ENCODE measurements at regions not wholly inside any gene's neighbourhood (a gene's known extent, or its start where the extent isn't known, plus 50 kb on each side); places are given as distances from the start of the nearest gene placed in this dataset.

DNA sequence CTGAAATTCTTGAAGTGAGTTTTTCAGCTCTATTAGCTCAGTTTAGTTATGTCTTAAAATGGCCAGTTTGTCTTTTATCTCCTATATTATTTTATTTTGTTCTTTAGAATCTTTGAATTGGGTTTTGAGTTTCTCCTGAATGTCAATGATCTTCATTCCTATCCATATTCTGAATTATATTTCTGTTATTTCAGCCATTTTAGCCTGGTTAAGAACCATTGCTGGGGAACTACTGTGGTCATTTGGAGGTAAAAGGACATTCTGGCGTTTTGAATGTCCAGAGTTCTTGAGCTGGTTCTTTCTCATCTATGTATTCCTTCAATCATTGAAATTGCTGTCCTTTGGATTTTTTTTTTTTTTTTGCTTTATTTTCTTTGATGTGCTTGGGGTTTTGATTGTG is 203.9 kb upstream of the HS3ST4 start:
- in situ Hi-C loops (cut with MboI; ENCODE audit: low sequenced_read_pairs) = no loop called here

More for the DNA sequence above, 203.9 kb upstream of the HS3ST4 start:
- H3K9me3 ChIP-seq (ENCODE audit: control insufficient read depth, insufficient read depth, low read length) = peaks cover 7% of the 10 kb centered on the region; the same call in 1 of the 2 replicates
- H3K4me1 ChIP-seq (ENCODE audit: control insufficient read depth, insufficient read depth, low read length) = no peaks in the 10 kb centered on the region
- H3K79me1 ChIP-seq (ENCODE audit: low read depth in 1 of 2, low read length in 2 of 2) = no peaks in the 10 kb centered on the region
- no peak overlapping the region for H3K14ac ChIP-seq (replicated peaks; ENCODE audit: low read depth, low read length)
- ChIA-PET CTCF (interaction anchor here (0.6 kb wide), 1 partner anchor 46 kb away, joined by 6 read pairs; no protein-coding TSS in a partner anchor), POLR2A (ENCODE audit: unreplicated experiment) (no interaction called here)
- no peaks in the 10 kb centered on the region for H3K36me3 ChIP-seq (ENCODE audit: control insufficient read depth, insufficient read depth, low read length)
- no peak overlapping the region for H2BK20ac ChIP-seq (ENCODE audit: low read depth, low read length)
- H3K56ac ChIP-seq (ENCODE audit: extremely low read depth, insufficient read depth, low read length) = no peak overlapping the region
- BruUV-seq (replicated peaks) = no TSS peak
- dilution Hi-C loops (cut with HindIII; ENCODE audit: low sequenced_read_pairs, unreplicated experiment) = no loop called here
- no peak overlapping the region for H4K91ac ChIP-seq (ENCODE audit: insufficient read depth, low read depth, low read length)
- no peak overlapping the region for H4K8ac ChIP-seq (ENCODE audit: low read depth in 2 of 2, low read length in 2 of 2)
- H3K18ac ChIP-seq (ENCODE audit: low read depth, low read length) = no peak overlapping the region
- no peak overlapping the region for H2BK15ac ChIP-seq (ENCODE audit: low read depth, low read length)
- no peak overlapping the region for H4K5ac ChIP-seq (ENCODE audit: low read depth, low read length)
- no peak overlapping the region for H3K4ac ChIP-seq (ENCODE audit: low read depth, low read length)
- H3K27ac ChIP-seq (ENCODE audit: insufficient read depth, low read length) = no peak overlapping the region
- H3K9ac ChIP-seq (ENCODE audit: low read depth, low read length) = no peak overlapping the region
- H2BK5ac ChIP-seq (ENCODE audit: low read depth, low read length, poor library complexity, severe bottlenecking) = no peak overlapping the region
- ATAC-seq (ENCODE audit: low read depth) (no peak), DNase-seq (no peak)
- no peaks in the 10 kb centered on the region for H3K9me1 ChIP-seq (ENCODE audit: insufficient read depth, low read length)
- no peak overlapping the region for H3K4me2 ChIP-seq (ENCODE audit: low read depth, low read length)
- H4K20me1 ChIP-seq (ENCODE audit: insufficient read depth, low read length) = no peaks in the 10 kb centered on the region
- no peak overlapping the region for H2AK5ac ChIP-seq (ENCODE audit: low read depth, low read length)
- H3K4me3 ChIP-seq (ENCODE audit: insufficient read depth, low read depth, low read length) = no peak overlapping the region
- intact Hi-C loops (cut with micrococcal nuclease) = no loop called here
- no peak overlapping the region for H3K23ac ChIP-seq (ENCODE audit: low read depth, low read length)
- no peak overlapping the region for H2BK120ac ChIP-seq (ENCODE audit: low read depth, low read length)
- no peak overlapping the region for H2AK9ac ChIP-seq (replicated peaks; ENCODE audit: low read depth, low read length, poor library complexity)
- no peaks in the 10 kb centered on the region for H3K27me3 ChIP-seq (ENCODE audit: control insufficient read depth, insufficient read depth, low read length)
- TF ChIP-seq MAFK (IDR thresholded peaks at IDR 0.05; ENCODE audit: low read depth, low read length) (no peak), CHD1 (IDR thresholded peaks at IDR 0.05; ENCODE audit: low read depth, low read length) (no peak), SMC3 (IDR thresholded peaks at IDR 0.05; ENCODE audit: low read depth, low read length) (no peak), CEBPB (IDR thresholded peaks at IDR 0.05; ENCODE audit: low read depth, low read length) (no peak), MAZ (IDR thresholded peaks at IDR 0.05; ENCODE audit: borderline replicate concordance, low read depth, low read length) (no peak), POLR2A (IDR thresholded peaks at IDR 0.05; ENCODE audit: low read depth, low read length) (no peak), FOS (IDR thresholded peaks at IDR 0.05; ENCODE audit: low read depth, low read length) (no peak)
- TF ChIP-seq, protein P1, sequence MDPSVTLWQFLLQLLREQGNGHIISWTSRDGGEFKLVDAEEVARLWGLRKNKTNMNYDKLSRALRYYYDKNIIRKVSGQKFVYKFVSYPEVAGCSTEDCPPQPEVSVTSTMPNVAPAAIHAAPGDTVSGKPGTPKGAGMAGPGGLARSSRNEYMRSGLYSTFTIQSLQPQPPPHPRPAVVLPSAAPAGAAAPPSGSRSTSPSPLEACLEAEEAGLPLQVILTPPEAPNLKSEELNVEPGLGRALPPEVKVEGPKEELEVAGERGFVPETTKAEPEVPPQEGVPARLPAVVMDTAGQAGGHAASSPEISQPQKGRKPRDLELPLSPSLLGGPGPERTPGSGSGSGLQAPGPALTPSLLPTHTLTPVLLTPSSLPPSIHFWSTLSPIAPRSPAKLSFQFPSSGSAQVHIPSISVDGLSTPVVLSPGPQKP (IDR thresholded peaks at IDR 0.05; ENCODE audit: borderline replicate concordance, low read depth, low read length) = no peak
- TF ChIP-seq, protein P2, sequence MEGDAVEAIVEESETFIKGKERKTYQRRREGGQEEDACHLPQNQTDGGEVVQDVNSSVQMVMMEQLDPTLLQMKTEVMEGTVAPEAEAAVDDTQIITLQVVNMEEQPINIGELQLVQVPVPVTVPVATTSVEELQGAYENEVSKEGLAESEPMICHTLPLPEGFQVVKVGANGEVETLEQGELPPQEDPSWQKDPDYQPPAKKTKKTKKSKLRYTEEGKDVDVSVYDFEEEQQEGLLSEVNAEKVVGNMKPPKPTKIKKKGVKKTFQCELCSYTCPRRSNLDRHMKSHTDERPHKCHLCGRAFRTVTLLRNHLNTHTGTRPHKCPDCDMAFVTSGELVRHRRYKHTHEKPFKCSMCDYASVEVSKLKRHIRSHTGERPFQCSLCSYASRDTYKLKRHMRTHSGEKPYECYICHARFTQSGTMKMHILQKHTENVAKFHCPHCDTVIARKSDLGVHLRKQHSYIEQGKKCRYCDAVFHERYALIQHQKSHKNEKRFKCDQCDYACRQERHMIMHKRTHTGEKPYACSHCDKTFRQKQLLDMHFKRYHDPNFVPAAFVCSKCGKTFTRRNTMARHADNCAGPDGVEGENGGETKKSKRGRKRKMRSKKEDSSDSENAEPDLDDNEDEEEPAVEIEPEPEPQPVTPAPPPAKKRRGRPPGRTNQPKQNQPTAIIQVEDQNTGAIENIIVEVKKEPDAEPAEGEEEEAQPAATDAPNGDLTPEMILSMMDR (conservative IDR thresholded peaks at IDR 0.05; ENCODE audit: low read depth, low read length) = no peak
- H2AFZ ChIP-seq (replicated peaks; ENCODE audit: low read length, poor library complexity) = no peak overlapping the region
- WGBS, 2 experiments (ENCODE audit: extremely low coverage in 2 of 2, insufficient read length in 1 of 2) = no CpG with 5 or more reads among the region's 1 CpG
